Ishikawa (cell line): ENCODE measurements at regions not wholly inside any gene's neighbourhood (a gene's known extent, or its start where the extent isn't known, plus 50 kb on each side); places are given as distances from the start of the nearest gene placed in this dataset.

Source experiments
- CEBPB ChIP-seq: IDR thresholded peaks from 2 replicates; pipeline ENCODE4 v1.6.1; 2012
- CREB1 ChIP-seq: IDR thresholded peaks from 2 replicates; pipeline ENCODE4 v1.6.1; 2012; ENCODE audit warnings: low read depth
- EGR1 ChIP-seq: IDR thresholded peaks from 2 replicates; pipeline ENCODE4 v1.6.1; 2012
- EP300 ChIP-seq: IDR thresholded peaks from 2 replicates; pipeline ENCODE4 v1.6.1; 2012; ENCODE audit warnings: borderline replicate concordance
- FOXM1 ChIP-seq: IDR thresholded peaks from 2 replicates; pipeline ENCODE4 v1.6.1; 2012; ENCODE audit warnings: low read depth, borderline replicate concordance
- MAX ChIP-seq: IDR thresholded peaks from 2 replicates; pipeline ENCODE4 v1.6.1; 2012
- NFIC ChIP-seq: IDR thresholded peaks from 2 replicates; pipeline ENCODE4 v1.6.1; 2012
- RAD21 ChIP-seq: IDR thresholded peaks from 2 replicates; pipeline ENCODE4 v1.6.1; 2012; ENCODE audit warnings: low read depth
- TAF1 ChIP-seq: IDR thresholded peaks from 2 replicates; pipeline ENCODE4 v1.6.1; 2012; ENCODE audit warnings: low read depth, mild to moderate bottlenecking
- TCF12 ChIP-seq: IDR thresholded peaks from 2 replicates; pipeline ENCODE4 v1.6.1; 2012; ENCODE audit warnings: low read depth
- TEAD4 ChIP-seq: IDR thresholded peaks from 2 replicates; pipeline ENCODE4 v1.6.1; 2012
- ZBTB7A ChIP-seq: IDR thresholded peaks from 2 replicates; pipeline ENCODE4 v1.6.1; 2012; ENCODE audit warnings: low read depth
- TF ChIP-seq, protein P1 (sequence below): IDR thresholded peaks from 2 replicates; pipeline ENCODE4 v1.6.1; 2012; ENCODE audit warnings: low read depth, mild to moderate bottlenecking
- TF ChIP-seq, protein P2 (sequence below): IDR thresholded peaks from 2 replicates; pipeline ENCODE4 v1.6.1; 2012

- TF ChIP-seq FOXM1 = no peak
- TF ChIP-seq ZBTB7A = no peak
- TF ChIP-seq EGR1 = no peak
Observed at GRCh38 chr1:60809204-60809980, 273.0 kb upstream of the NFIA start.

DNA sequence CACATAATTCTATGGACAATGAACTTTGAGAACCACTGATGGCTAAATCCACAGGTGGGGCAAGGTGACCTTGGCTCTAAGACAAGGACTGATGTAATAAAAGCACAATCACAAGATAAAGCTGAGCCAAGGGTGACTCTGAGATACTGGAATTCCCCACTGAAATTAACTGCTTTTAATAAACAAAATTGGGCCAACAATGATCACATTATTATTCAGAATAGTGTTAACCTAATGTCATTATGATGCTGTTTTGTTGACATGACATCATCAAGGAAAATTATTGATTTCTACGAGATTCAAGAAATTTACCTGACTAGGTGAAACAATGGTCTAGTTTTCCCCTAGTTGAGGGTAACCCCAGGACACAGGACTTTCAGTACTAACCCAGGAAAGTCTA is 273.7 kb upstream of the NFIA start:
- TF ChIP-seq CREB1 = no peak
- TF ChIP-seq, protein P1, sequence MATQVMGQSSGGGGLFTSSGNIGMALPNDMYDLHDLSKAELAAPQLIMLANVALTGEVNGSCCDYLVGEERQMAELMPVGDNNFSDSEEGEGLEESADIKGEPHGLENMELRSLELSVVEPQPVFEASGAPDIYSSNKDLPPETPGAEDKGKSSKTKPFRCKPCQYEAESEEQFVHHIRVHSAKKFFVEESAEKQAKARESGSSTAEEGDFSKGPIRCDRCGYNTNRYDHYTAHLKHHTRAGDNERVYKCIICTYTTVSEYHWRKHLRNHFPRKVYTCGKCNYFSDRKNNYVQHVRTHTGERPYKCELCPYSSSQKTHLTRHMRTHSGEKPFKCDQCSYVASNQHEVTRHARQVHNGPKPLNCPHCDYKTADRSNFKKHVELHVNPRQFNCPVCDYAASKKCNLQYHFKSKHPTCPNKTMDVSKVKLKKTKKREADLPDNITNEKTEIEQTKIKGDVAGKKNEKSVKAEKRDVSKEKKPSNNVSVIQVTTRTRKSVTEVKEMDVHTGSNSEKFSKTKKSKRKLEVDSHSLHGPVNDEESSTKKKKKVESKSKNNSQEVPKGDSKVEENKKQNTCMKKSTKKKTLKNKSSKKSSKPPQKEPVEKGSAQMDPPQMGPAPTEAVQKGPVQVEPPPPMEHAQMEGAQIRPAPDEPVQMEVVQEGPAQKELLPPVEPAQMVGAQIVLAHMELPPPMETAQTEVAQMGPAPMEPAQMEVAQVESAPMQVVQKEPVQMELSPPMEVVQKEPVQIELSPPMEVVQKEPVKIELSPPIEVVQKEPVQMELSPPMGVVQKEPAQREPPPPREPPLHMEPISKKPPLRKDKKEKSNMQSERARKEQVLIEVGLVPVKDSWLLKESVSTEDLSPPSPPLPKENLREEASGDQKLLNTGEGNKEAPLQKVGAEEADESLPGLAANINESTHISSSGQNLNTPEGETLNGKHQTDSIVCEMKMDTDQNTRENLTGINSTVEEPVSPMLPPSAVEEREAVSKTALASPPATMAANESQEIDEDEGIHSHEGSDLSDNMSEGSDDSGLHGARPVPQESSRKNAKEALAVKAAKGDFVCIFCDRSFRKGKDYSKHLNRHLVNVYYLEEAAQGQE = no peak
- no peak for TF ChIP-seq TEAD4
- no peak for TF ChIP-seq CEBPB
- TF ChIP-seq, protein P2, sequence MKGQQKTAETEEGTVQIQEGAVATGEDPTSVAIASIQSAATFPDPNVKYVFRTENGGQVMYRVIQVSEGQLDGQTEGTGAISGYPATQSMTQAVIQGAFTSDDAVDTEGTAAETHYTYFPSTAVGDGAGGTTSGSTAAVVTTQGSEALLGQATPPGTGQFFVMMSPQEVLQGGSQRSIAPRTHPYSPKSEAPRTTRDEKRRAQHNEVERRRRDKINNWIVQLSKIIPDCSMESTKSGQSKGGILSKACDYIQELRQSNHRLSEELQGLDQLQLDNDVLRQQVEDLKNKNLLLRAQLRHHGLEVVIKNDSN = no peak
- TF ChIP-seq RAD21 = no peak
- no peak for TF ChIP-seq MAX
- TF ChIP-seq EGR1 = no peak
- no peak for TF ChIP-seq TCF12

DNA sequence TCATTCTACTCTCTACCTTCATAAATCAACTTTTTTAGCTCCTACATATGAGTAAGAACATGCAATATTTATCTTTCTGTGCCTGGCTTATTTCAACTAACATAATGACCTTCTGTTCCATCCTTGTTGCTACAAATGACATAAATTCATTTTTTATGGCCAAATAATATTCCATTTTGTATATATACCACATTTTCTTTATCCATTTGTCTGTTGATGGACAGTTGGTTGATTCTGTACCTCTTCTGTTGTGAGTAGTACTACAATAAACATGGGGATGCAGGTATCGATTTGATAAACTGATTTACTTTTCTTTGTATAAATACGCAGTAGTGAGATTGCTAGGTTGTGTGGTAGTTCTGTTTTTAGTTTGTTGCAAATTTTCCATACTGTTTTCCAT is 279.5 kb upstream of the NFIA start:
- TF ChIP-seq EGR1 (no peak), CREB1 (no peak), TCF12 (no peak)
- TF ChIP-seq, protein P2 = no peak

DNA sequence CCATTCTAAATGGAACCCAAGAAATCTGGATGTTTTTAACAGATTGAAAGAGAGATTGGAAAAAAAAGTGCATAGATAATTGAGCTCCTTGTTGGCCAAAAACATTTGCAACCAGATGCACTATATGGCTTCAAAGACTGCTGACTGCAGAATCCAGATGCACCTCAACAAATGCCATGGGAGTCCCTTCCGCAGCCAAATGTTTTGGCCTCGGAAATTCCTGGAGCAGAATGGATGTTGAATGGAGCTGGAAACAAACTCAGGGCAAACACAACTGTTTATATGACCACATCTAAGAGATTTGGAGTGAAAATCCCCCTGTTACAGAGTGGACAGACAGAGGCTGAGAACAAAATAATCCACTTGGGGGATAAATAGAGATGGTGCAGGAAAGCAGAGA is 285.0 kb upstream of the NFIA start:
- TF ChIP-seq MAX (no peak), RAD21 (no peak), NFIC (no peak)

- TF ChIP-seq NFIC (no peak), CEBPB (no peak), RAD21 (no peak), EP300 (no peak), CREB1 (no peak), EGR1 (no peak), TAF1 (no peak), TCF12 (no peak), MAX (no peak), ZBTB7A (no peak)
- TF ChIP-seq, protein P1 = no peak
Observed at GRCh38 chr1:60791226-60791625, 291.1 kb upstream of the NFIA start.

DNA sequence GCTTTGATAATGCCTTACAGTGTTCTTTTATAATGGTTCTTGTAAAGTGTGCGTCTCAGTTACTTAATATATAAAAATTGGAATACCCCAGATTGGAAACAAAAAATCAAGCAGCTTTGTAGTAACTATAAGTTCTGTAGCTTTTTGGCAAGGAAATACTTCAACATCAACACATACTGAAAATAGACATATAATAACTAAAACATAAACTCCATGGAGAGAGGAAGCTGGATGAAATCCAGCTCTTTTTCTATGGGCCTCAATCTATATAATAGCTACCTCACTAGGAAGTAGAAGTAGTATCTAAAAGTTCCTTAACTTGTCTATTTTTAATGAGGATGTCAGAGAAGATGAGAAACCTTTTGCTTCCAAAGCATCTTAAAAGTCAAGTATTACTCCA is 313.3 kb upstream of the NFIA start:
- TF ChIP-seq NFIC (no peak), ZBTB7A (no peak), TCF12 (no peak), FOXM1 (no peak)
- TF ChIP-seq, protein P1 = no peak
